ENCODE measurements at regions not wholly inside any gene's neighbourhood (a gene's known extent, or its start where the extent isn't known, plus 50 kb on each side); places are given as distances from the start of the nearest gene placed in this dataset.

DNA sequence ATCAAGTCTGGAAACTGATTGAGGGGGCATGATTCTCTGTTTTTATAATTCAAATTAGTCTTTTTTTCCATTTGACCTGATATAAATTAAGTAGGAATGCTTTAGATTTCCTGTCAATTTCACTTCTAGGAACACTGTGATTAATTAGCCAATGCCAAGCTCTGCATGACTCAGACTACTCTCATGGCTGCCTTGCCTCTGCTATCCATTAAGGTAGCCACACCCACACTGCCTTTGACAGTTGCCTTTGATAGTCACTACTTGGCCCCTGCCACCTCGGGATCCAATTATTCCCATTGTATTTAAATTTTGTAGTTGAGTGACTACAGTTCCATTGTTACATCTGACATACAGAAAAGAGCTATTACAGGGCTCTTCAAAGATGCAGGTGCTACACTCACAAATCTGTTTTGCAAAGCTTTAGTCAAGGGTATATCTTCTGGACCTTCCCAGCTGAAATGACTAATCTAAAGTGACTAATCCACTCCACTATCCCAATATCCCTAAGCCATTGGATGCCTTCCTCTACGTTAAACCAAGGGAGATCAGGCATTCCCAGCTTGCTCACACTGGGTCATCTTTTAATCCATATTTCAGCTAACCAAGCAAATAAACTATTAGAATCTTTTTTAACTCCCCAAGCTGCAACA, 1193.1 kb upstream of the MIR17HG start:
- TF ChIP-seq, protein P1, sequence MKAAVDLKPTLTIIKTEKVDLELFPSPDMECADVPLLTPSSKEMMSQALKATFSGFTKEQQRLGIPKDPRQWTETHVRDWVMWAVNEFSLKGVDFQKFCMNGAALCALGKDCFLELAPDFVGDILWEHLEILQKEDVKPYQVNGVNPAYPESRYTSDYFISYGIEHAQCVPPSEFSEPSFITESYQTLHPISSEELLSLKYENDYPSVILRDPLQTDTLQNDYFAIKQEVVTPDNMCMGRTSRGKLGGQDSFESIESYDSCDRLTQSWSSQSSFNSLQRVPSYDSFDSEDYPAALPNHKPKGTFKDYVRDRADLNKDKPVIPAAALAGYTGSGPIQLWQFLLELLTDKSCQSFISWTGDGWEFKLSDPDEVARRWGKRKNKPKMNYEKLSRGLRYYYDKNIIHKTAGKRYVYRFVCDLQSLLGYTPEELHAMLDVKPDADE (IDR thresholded peaks at IDR 0.05) = no peak
- no peak for TF ChIP-seq EZH2 (IDR thresholded peaks at IDR 0.05; ENCODE audit: low read depth, unreplicated experiment)
- no peak for TF ChIP-seq ZNF114 (CRISPR knock-in tag; IDR thresholded peaks at IDR 0.05)
- TF ChIP-seq STAT1 (IDR thresholded peaks at IDR 0.05; ENCODE audit: unreplicated experiment) = no peak
- TF ChIP-seq, protein P2, sequence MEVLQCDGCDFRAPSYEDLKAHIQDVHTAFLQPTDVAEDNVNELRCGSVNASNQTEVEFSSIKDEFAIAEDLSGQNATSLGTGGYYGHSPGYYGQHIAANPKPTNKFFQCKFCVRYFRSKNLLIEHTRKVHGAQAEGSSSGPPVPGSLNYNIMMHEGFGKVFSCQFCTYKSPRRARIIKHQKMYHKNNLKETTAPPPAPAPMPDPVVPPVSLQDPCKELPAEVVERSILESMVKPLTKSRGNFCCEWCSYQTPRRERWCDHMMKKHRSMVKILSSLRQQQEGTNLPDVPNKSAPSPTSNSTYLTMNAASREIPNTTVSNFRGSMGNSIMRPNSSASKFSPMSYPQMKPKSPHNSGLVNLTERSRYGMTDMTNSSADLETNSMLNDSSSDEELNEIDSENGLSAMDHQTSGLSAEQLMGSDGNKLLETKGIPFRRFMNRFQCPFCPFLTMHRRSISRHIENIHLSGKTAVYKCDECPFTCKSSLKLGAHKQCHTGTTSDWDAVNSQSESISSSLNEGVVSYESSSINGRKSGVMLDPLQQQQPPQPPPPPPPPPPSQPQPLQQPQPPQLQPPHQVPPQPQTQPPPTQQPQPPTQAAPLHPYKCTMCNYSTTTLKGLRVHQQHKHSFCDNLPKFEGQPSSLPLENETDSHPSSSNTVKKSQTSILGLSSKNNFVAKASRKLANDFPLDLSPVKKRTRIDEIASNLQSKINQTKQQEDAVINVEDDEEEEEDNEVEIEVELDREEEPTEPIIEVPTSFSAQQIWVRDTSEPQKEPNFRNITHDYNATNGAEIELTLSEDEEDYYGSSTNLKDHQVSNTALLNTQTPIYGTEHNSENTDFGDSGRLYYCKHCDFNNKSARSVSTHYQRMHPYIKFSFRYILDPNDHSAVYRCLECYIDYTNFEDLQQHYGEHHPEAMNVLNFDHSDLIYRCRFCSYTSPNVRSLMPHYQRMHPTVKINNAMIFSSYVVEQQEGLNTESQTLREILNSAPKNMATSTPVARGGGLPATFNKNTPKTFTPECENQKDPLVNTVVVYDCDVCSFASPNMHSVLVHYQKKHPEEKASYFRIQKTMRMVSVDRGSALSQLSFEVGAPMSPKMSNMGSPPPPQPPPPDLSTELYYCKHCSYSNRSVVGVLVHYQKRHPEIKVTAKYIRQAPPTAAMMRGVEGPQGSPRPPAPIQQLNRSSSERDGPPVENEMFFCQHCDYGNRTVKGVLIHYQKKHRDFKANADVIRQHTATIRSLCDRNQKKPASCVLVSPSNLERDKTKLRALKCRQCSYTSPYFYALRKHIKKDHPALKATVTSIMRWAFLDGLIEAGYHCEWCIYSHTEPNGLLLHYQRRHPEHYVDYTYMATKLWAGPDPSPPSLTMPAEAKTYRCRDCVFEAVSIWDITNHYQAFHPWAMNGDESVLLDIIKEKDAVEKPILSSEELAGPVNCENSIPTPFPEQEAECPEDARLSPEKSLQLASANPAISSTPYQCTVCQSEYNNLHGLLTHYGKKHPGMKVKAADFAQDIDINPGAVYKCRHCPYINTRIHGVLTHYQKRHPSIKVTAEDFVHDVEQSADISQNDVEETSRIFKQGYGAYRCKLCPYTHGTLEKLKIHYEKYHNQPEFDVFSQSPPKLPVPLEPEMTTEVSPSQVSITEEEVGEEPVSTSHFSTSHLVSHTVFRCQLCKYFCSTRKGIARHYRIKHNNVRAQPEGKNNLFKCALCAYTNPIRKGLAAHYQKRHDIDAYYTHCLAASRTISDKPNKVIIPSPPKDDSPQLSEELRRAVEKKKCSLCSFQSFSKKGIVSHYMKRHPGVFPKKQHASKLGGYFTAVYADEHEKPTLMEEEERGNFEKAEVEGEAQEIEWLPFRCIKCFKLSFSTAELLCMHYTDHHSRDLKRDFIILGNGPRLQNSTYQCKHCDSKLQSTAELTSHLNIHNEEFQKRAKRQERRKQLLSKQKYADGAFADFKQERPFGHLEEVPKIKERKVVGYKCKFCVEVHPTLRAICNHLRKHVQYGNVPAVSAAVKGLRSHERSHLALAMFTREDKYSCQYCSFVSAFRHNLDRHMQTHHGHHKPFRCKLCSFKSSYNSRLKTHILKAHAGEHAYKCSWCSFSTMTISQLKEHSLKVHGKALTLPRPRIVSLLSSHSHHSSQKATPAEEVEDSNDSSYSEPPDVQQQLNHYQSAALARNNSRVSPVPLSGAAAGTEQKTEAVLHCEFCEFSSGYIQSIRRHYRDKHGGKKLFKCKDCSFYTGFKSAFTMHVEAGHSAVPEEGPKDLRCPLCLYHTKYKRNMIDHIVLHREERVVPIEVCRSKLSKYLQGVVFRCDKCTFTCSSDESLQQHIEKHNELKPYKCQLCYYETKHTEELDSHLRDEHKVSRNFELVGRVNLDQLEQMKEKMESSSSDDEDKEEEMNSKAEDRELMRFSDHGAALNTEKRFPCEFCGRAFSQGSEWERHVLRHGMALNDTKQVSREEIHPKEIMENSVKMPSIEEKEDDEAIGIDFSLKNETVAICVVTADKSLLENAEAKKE (CRISPR knock-in tag; IDR thresholded peaks at IDR 0.05) = no peak
- TF ChIP-seq CREB1 (CRISPR knock-in tag; IDR thresholded peaks at IDR 0.05; ENCODE audit: low read depth) = no peak
- TF ChIP-seq, protein P3, sequence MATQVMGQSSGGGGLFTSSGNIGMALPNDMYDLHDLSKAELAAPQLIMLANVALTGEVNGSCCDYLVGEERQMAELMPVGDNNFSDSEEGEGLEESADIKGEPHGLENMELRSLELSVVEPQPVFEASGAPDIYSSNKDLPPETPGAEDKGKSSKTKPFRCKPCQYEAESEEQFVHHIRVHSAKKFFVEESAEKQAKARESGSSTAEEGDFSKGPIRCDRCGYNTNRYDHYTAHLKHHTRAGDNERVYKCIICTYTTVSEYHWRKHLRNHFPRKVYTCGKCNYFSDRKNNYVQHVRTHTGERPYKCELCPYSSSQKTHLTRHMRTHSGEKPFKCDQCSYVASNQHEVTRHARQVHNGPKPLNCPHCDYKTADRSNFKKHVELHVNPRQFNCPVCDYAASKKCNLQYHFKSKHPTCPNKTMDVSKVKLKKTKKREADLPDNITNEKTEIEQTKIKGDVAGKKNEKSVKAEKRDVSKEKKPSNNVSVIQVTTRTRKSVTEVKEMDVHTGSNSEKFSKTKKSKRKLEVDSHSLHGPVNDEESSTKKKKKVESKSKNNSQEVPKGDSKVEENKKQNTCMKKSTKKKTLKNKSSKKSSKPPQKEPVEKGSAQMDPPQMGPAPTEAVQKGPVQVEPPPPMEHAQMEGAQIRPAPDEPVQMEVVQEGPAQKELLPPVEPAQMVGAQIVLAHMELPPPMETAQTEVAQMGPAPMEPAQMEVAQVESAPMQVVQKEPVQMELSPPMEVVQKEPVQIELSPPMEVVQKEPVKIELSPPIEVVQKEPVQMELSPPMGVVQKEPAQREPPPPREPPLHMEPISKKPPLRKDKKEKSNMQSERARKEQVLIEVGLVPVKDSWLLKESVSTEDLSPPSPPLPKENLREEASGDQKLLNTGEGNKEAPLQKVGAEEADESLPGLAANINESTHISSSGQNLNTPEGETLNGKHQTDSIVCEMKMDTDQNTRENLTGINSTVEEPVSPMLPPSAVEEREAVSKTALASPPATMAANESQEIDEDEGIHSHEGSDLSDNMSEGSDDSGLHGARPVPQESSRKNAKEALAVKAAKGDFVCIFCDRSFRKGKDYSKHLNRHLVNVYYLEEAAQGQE (IDR thresholded peaks at IDR 0.05; ENCODE audit: unreplicated experiment) = no peak
- no peak for TF ChIP-seq EZH2phosphoT487 (IDR thresholded peaks at IDR 0.05; ENCODE audit: unreplicated experiment)
- H3K4me1 Mint-ChIP-seq = 0 out of 3 replicates have a peak, but pooled peaks cover 2% of the 10 kb centered on the region
- H3K27me3 ChIP-seq (ENCODE audit: insufficient read depth) = no peaks in the 10 kb centered on the region
- peaks cover 4% of the 10 kb centered on the region; the same call in 2 of the 3 replicates for H3K9me3 Mint-ChIP-seq
- H3K27me3 Mint-ChIP-seq (ENCODE audit: insufficient read depth, low read depth, poor library complexity) = no peaks in the 10 kb centered on the region
- H3F3A ChIP-seq (replicated peaks; ENCODE audit: low read depth) = no peaks in the 10 kb centered on the region
- H2AFZ ChIP-seq = no peak overlapping the region
- peaks cover 5% of the 10 kb centered on the region; the same call in 1 of the 2 replicates for H3K4me1 ChIP-seq (ENCODE audit: insufficient read depth)
- ATAC-seq = no peak
- no peak overlapping the region for H3K4me2 ChIP-seq
- no peak overlapping the region for H3K27ac ChIP-seq (ENCODE audit: low read depth)
- H3K36me3 Mint-ChIP-seq (ENCODE audit: low read depth) = no peaks in the 10 kb centered on the region
- H3K4me3 Mint-ChIP-seq = no peak overlapping the region
- H3K9me2 ChIP-seq (ENCODE audit: insufficient read depth) = no peaks in the 10 kb centered on the region
- H3K4me3 ChIP-seq = no peak overlapping the region
- DNase-seq (ENCODE audit: low spot score) = no peak
- H3K79me2 ChIP-seq (replicated peaks; ENCODE audit: insufficient read depth) = no peaks in the 10 kb centered on the region
- H4K20me1 ChIP-seq (replicated peaks; ENCODE audit: insufficient read depth) = no peaks in the 10 kb centered on the region
- H3K36me3 ChIP-seq (ENCODE audit: insufficient read depth) = no peaks in the 10 kb centered on the region
- H3K27ac Mint-ChIP-seq = no peak overlapping the region

Measured in GM23338 (cell line).